BLaER1 (cell line): ENCODE measurements at regions not wholly inside any gene's neighbourhood (a gene's known extent, or its start where the extent isn't known, plus 50 kb on each side); places are given as distances from the start of the nearest gene placed in this dataset.

Source experiments
- H3K27ac ChIP-seq: shearing (Covaris generic); formaldehyde crosslinking; 2 replicates; pipeline ENCODE4 v1.8.1; 2022
- H3K27me3 ChIP-seq: shearing (Covaris generic); formaldehyde crosslinking; 2 replicates; pipeline ENCODE4 v1.8.1; 2022
- H3K36me3 ChIP-seq: shearing (Covaris generic); formaldehyde crosslinking; 2 replicates; pipeline ENCODE4 v1.8.1; 2022
- H3K4me1 ChIP-seq: shearing (Covaris generic); formaldehyde crosslinking; 2 replicates; pipeline ENCODE4 v1.8.1; 2022
- H3K4me2 ChIP-seq: shearing (Covaris generic); formaldehyde crosslinking; 2 replicates; pipeline ENCODE4 v1.8.1; 2022
- H3K4me3 ChIP-seq: shearing (Covaris generic); formaldehyde crosslinking; 2 replicates; pipeline ENCODE4 v1.8.1; 2022
- H3K9ac ChIP-seq: shearing (Covaris generic); formaldehyde crosslinking; 2 replicates; pipeline ENCODE4 v1.8.1; 2022
- H3K9me3 ChIP-seq: shearing (Covaris generic); formaldehyde crosslinking; 2 replicates; pipeline ENCODE4 v1.8.1; 2022
- H4K20me1 ChIP-seq: shearing (Covaris generic); formaldehyde crosslinking; 2 replicates; pipeline ENCODE4 v1.8.1; 2022
- Cebpa-rat ChIP-seq: shearing (Covaris generic); IDR thresholded peaks from 2 replicates; pipeline ENCODE4 v1.8.1; 2022

GRCh38 chr1:172928412-172928811 is 122.3 kb downstream of the TNFSF18 start:
- H4K20me1 ChIP-seq = no peaks in the 10 kb centered on the region
- H3K4me1 ChIP-seq = no peaks in the 10 kb centered on the region
- no peak overlapping the region for H3K9ac ChIP-seq
- H3K36me3 ChIP-seq = no peaks in the 10 kb centered on the region
- no peaks in the 10 kb centered on the region for H3K27me3 ChIP-seq
- TF ChIP-seq Cebpa-rat = no peak
- 0 out of 2 replicates have a peak, but pooled peaks cover 6% of the 10 kb centered on the region for H3K9me3 ChIP-seq
- no peak overlapping the region for H3K4me3 ChIP-seq
- H3K27ac ChIP-seq = no peak overlapping the region
- no peak overlapping the region for H3K4me2 ChIP-seq

DNA sequence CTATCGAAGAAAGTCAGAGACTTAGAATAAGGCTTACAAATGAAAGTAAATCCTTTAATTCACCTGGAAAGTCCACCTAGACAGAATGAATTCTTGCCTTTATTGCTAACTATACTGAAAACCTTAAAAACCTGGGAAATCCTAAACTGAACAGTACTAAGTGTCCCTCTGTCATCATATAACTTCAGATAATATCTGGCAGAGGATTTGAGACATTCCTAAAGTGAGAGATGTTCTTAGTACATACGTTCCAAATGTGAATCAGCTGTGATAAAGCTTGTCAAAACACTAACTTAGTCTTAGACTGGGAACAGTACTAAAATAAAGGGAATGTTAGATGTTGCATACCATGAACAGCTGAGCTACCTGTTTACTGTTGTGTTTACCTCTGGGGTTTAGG is 121.7 kb downstream of the TNFSF18 start:
- Histone ChIP-seq H3K4me3 (no peak overlapping the region), H3K9ac (no peak overlapping the region), H3K4me2 (no peak overlapping the region), H3K4me1 (no peaks in the 10 kb centered on the region), H4K20me1 (no peaks in the 10 kb centered on the region), H3K27me3 (no peaks in the 10 kb centered on the region), H3K27ac (no peak overlapping the region), H3K9me3 (0 out of 2 replicates have a peak, but pooled peaks cover 6% of the 10 kb centered on the region), H3K36me3 (no peaks in the 10 kb centered on the region)
- no peak for TF ChIP-seq Cebpa-rat

- no peaks in the 10 kb centered on the region for H3K27me3 ChIP-seq
- H3K9me3 ChIP-seq = 0 out of 2 replicates have a peak, but pooled peaks cover 6% of the 10 kb centered on the region
- H3K4me2 ChIP-seq = no peak overlapping the region
- TF ChIP-seq Cebpa-rat = no peak
- no peaks in the 10 kb centered on the region for H4K20me1 ChIP-seq
- no peaks in the 10 kb centered on the region for H3K36me3 ChIP-seq
- H3K27ac ChIP-seq = no peak overlapping the region
- no peaks in the 10 kb centered on the region for H3K4me1 ChIP-seq
- no peak overlapping the region for H3K4me3 ChIP-seq
- H3K9ac ChIP-seq = no peak overlapping the region
These were observed 120.6 kb downstream of the TNFSF18 start for GRCh38 chr1:172930142-172930541.

- no peak overlapping the region for H3K9ac ChIP-seq
- no peaks in the 10 kb centered on the region for H3K27me3 ChIP-seq
- H3K36me3 ChIP-seq = no peaks in the 10 kb centered on the region
- no peaks in the 10 kb centered on the region for H3K4me1 ChIP-seq
- no peak overlapping the region for H3K27ac ChIP-seq
- no peak overlapping the region for H3K4me2 ChIP-seq
- H4K20me1 ChIP-seq = no peaks in the 10 kb centered on the region
- no peak overlapping the region for H3K4me3 ChIP-seq
- no peak for TF ChIP-seq Cebpa-rat
- H3K9me3 ChIP-seq = 0 out of 2 replicates have a peak, but pooled peaks cover 6% of the 10 kb centered on the region
These were observed 119.4 kb downstream of the TNFSF18 start for GRCh38 chr1:172931340-172931739.

DNA sequence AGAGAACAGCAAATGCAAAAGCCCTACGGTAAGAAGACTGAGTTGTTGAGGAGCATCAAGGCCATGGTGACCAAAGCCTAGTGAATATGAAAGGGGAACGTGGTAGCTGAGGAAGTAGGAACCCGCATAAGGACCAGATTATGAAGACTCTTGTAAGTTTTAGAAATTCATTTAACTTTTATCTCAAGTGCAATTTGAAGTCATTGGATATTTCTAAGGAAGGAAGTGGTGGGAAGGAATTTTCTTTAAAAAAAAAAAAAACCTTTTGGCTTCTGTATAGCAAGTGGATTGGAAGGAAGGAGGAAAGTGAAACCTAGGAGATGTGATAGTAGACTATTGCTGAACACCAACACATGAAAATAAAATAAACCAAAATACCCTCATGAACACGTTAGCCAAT is 119.0 kb downstream of the TNFSF18 start:
- no peak overlapping the region for H3K9ac ChIP-seq
- no peak overlapping the region for H3K4me3 ChIP-seq
- no peak for TF ChIP-seq Cebpa-rat
- H3K27ac ChIP-seq = no peak overlapping the region
- H3K9me3 ChIP-seq = 0 out of 2 replicates have a peak, but pooled peaks cover 6% of the 10 kb centered on the region
- H3K36me3 ChIP-seq = no peaks in the 10 kb centered on the region
- H3K4me1 ChIP-seq = no peaks in the 10 kb centered on the region
- no peaks in the 10 kb centered on the region for H3K27me3 ChIP-seq
- no peaks in the 10 kb centered on the region for H4K20me1 ChIP-seq
- no peak overlapping the region for H3K4me2 ChIP-seq

DNA sequence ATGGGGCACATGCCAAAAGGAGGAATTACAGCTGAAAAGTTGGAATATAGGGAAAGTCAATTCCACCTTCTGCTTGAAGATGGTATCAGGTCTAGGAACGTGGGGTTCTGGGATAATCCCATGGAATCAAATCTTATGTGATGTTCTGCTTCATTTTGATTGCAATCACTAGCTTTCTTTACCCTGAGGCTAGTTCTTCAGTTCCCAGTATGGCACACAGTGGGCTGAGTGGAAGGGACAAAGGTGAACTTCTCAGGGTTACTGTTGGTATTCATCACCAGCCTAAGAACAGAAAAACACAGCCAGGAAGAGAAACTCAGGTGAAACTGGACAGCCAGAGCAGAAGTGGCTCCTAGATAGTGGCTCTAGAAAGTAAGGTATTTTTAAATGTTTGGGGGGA is 117.8 kb downstream of the TNFSF18 start:
- Histone ChIP-seq H3K9ac (no peak overlapping the region), H3K4me2 (no peak overlapping the region), H3K27me3 (no peaks in the 10 kb centered on the region), H3K4me1 (no peaks in the 10 kb centered on the region), H3K9me3 (0 out of 2 replicates have a peak, but pooled peaks cover 6% of the 10 kb centered on the region), H3K4me3 (no peak overlapping the region), H3K36me3 (no peaks in the 10 kb centered on the region), H3K27ac (no peak overlapping the region), H4K20me1 (no peaks in the 10 kb centered on the region)
- no peak for TF ChIP-seq Cebpa-rat

DNA sequence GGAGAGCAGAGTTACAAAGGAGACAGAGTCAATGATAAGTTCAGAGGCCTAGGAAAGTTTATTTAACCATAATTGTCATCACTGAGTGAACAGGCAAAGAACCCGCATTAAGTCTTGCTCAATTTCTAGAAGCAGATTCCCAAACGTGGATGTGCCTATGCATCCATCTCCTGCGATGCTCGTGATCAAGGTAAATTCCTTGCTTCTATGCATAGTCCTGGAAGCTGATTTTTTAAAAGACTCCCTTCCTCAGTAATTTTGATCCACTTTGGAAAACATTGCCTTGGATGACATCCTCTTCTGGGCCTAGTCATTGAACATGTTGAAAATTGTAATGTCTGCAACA is 116.4 kb downstream of the TNFSF18 start:
- no peaks in the 10 kb centered on the region for H3K36me3 ChIP-seq
- TF ChIP-seq Cebpa-rat = no peak
- no peak overlapping the region for H3K9ac ChIP-seq
- no peaks in the 10 kb centered on the region for H4K20me1 ChIP-seq
- H3K4me1 ChIP-seq = peaks cover 4% of the 10 kb centered on the region
- H3K27ac ChIP-seq = no peak overlapping the region
- 0 out of 2 replicates have a peak, but pooled peaks cover 6% of the 10 kb centered on the region for H3K9me3 ChIP-seq
- no peak overlapping the region for H3K4me2 ChIP-seq
- no peak overlapping the region for H3K4me3 ChIP-seq
- H3K27me3 ChIP-seq = no peaks in the 10 kb centered on the region

DNA sequence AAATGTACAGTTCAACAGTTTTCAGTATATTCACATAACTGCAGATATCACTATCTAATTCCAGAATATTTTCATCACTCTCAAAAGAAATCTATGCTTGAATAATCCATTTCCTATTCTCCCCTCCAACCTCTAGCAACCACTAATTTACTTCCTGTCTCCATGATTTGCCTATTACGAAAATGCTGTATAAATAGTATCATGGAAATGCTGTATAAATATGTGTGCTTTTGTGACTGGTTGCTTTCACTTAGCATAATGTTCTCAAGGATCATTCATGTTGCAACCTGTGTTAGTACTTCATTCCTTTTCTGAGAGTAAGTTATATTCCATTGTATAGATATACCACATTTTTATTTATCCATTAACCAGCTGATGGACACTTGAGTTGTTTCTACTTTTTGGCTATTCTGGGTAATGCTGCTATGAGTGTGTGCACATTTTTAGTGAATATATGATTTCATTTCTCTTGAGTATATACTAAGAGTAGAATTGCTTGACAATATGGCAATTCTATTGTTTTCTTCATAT is 115.6 kb downstream of the TNFSF18 start:
- no peak overlapping the region for H3K4me2 ChIP-seq
- no peaks in the 10 kb centered on the region for H4K20me1 ChIP-seq
- H3K4me3 ChIP-seq = no peak overlapping the region
- 0 out of 2 replicates have a peak, but pooled peaks cover 6% of the 10 kb centered on the region for H3K9me3 ChIP-seq
- H3K36me3 ChIP-seq = no peaks in the 10 kb centered on the region
- peaks cover 11% of the 10 kb centered on the region for H3K4me1 ChIP-seq
- no peak overlapping the region for H3K27ac ChIP-seq
- no peak for TF ChIP-seq Cebpa-rat
- H3K27me3 ChIP-seq = no peaks in the 10 kb centered on the region
- H3K9ac ChIP-seq = no peak overlapping the region

GRCh38 chr1:172936088-172936645 is 114.6 kb downstream of the TNFSF18 start:
- Histone ChIP-seq H3K9ac (no peak overlapping the region), H3K4me3 (no peak overlapping the region), H3K27ac (no peak overlapping the region), H3K4me2 (no peak overlapping the region), H4K20me1 (no peaks in the 10 kb centered on the region), H3K27me3 (no peaks in the 10 kb centered on the region), H3K36me3 (no peaks in the 10 kb centered on the region), H3K9me3 (0 out of 2 replicates have a peak, but pooled peaks cover 6% of the 10 kb centered on the region), H3K4me1 (peaks cover 12% of the 10 kb centered on the region)
- no peak for TF ChIP-seq Cebpa-rat

- no peaks in the 10 kb centered on the region; the same call in 1 of the 2 replicates for H3K9me3 ChIP-seq
- TF ChIP-seq Cebpa-rat = no peak
- H3K4me2 ChIP-seq = no peak overlapping the region
- no peaks in the 10 kb centered on the region for H4K20me1 ChIP-seq
- no peaks in the 10 kb centered on the region for H3K36me3 ChIP-seq
- H3K9ac ChIP-seq = no peak overlapping the region
- peaks cover 12% of the 10 kb centered on the region for H3K4me1 ChIP-seq
- no peak overlapping the region for H3K4me3 ChIP-seq
- no peak overlapping the region for H3K27ac ChIP-seq
- H3K27me3 ChIP-seq = no peaks in the 10 kb centered on the region
These were observed 112.1 kb downstream of the TNFSF18 start for GRCh38 chr1:172938681-172939080.
